Ovary (tissue), 3 donors: ENCODE measurements at regions not wholly inside any gene's neighbourhood (a gene's known extent, or its start where the extent isn't known, plus 50 kb on each side); places are given as distances from the start of the nearest gene placed in this dataset.

ENCODE experiments used
- EP300 ChIP-seq: sonication (generic); formaldehyde crosslinking; IDR thresholded peaks from one replicate; pipeline ENCODE4 v1.6.1; 2017; ENCODE audit warnings: antibody characterized with exemption
- POLR2A ChIP-seq: fragments of 450-650 bp; IDR thresholded peaks from one replicate; pipeline ENCODE4 v1.6.1; 2017; ENCODE audit warnings: antibody characterized with exemption, mild to moderate bottlenecking, moderate library complexity
- TF ChIP-seq, protein P1 (sequence below), 3 donors: fragments of 450-650 bp in 2 of 3; fragments of 200-600 bp in 1 of 3; IDR thresholded peaks; one replicate each; pipeline versions ENCODE4 v1.5.1 to v1.8.0; 2016 to 2022; ENCODE audit warnings: antibody characterized with exemption in 3 of 3, mild to moderate bottlenecking in 1 of 3
- donor health status: DM: no; HTN: no; CAD: no.

DNA sequence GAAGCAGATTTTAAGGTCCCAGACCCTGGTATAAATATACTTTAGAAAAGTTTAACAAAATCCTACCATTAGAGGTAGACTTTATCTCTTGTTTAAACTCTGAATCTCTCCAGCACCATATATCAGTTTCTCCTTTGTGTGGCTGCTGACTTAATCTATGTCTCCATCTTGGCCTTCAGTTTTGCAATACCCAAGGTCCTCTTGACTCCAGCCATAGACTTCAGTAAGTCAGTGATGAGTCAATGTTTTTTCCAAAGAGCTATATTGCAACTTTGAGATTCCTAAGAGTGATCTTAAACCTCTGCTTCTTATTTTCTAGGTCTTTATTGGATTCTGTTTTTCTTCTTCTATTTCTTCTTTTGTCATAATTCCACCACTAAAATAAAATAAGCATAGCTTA, 50.8 kb upstream of the ADGRL3 start:
- TF ChIP-seq POLR2A: no peak
- TF ChIP-seq, protein P1, sequence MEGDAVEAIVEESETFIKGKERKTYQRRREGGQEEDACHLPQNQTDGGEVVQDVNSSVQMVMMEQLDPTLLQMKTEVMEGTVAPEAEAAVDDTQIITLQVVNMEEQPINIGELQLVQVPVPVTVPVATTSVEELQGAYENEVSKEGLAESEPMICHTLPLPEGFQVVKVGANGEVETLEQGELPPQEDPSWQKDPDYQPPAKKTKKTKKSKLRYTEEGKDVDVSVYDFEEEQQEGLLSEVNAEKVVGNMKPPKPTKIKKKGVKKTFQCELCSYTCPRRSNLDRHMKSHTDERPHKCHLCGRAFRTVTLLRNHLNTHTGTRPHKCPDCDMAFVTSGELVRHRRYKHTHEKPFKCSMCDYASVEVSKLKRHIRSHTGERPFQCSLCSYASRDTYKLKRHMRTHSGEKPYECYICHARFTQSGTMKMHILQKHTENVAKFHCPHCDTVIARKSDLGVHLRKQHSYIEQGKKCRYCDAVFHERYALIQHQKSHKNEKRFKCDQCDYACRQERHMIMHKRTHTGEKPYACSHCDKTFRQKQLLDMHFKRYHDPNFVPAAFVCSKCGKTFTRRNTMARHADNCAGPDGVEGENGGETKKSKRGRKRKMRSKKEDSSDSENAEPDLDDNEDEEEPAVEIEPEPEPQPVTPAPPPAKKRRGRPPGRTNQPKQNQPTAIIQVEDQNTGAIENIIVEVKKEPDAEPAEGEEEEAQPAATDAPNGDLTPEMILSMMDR (IDR thresholded peaks at IDR 0.05): no peak
- TF ChIP-seq EP300: no peak
